Epithelial cell of proximal tubule (primary cell): ENCODE measurements at regions not wholly inside any gene's neighbourhood (a gene's known extent, or its start where the extent isn't known, plus 50 kb on each side); places are given as distances from the start of the nearest gene placed in this dataset.

Experiments used
- DNase-seq: peaks from one replicate; pipeline ENCODE4 v3.0.0-alpha.2; 2011; ENCODE audit warnings: low read depth
- H3K4me3 ChIP-seq: 2 replicates; pipeline ENCODE4 v1.5.1; 2011; ENCODE audit warnings: low read depth, mild to moderate bottlenecking, low read length
- TF ChIP-seq, protein P1 (sequence below): conservative IDR thresholded peaks from 2 replicates; pipeline ENCODE4 v1.5.1; 2012; ENCODE audit warnings: low read depth, mild to moderate bottlenecking, low read length

DNA sequence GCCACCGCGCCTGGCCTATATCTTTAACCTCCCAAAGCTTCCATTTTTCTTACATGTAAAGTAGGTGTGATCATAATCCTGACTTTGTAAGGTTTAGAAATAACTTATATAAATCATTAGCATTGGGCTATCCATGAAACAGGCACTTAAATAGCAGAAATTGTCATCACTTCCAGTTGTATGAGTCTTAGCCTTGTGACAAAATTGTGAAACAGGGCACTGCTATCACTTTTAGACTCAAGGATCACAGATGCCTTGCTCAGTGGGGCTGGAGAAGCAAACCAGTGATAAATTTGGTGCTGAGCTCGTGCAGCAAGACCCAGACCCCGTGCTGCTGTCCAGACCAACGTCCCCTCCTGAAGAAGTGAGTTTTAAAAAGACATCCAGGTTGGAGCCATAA is 209.7 kb downstream of the KATNAL1 start:
- DNase-seq = no peak
- no peak overlapping the region for H3K4me3 ChIP-seq
- TF ChIP-seq, protein P1, sequence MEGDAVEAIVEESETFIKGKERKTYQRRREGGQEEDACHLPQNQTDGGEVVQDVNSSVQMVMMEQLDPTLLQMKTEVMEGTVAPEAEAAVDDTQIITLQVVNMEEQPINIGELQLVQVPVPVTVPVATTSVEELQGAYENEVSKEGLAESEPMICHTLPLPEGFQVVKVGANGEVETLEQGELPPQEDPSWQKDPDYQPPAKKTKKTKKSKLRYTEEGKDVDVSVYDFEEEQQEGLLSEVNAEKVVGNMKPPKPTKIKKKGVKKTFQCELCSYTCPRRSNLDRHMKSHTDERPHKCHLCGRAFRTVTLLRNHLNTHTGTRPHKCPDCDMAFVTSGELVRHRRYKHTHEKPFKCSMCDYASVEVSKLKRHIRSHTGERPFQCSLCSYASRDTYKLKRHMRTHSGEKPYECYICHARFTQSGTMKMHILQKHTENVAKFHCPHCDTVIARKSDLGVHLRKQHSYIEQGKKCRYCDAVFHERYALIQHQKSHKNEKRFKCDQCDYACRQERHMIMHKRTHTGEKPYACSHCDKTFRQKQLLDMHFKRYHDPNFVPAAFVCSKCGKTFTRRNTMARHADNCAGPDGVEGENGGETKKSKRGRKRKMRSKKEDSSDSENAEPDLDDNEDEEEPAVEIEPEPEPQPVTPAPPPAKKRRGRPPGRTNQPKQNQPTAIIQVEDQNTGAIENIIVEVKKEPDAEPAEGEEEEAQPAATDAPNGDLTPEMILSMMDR = no peak

DNA sequence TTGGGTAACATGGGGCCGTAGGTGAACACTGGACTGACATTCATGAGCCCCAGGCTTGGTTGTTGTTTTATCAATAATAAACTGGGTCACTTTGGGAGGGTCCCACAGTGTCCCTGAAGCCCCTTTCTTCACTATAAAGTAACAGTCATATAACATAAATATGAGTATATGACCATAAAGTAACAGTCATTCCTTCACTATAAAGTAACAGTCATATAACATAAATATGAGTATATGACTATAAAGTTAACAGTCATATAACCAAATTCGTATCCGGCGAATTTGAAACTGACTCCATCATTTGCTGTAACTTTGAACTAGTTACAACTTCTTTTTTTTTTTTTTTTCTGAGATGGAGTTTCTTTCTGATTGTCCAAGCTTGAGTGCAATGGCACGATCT is 210.3 kb downstream of the KATNAL1 start:
- no peak overlapping the region for H3K4me3 ChIP-seq
- TF ChIP-seq, protein P1 = no peak
- no peak for DNase-seq

DNA sequence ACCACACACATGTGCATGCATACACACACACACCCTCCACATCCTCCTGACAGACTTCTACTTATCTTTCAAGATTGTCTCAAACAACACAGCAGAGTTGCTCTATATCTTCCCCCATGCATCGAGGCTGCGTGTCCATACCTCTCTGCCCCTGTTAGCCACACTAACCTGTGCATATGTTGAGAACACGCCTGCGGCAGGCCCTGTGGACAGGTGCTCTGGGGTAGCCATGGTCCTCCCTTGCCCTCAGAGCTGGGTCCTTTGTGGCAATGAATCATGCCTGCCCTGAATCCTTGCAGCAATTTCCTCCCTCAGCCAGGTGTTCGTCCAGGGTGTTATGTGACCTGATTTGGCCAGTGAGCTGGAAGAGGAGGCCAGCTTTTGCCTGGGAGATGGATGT is 213.3 kb downstream of the KATNAL1 start:
- no peak overlapping the region for H3K4me3 ChIP-seq
- TF ChIP-seq, protein P1 = no peak
- no peak for DNase-seq

DNA sequence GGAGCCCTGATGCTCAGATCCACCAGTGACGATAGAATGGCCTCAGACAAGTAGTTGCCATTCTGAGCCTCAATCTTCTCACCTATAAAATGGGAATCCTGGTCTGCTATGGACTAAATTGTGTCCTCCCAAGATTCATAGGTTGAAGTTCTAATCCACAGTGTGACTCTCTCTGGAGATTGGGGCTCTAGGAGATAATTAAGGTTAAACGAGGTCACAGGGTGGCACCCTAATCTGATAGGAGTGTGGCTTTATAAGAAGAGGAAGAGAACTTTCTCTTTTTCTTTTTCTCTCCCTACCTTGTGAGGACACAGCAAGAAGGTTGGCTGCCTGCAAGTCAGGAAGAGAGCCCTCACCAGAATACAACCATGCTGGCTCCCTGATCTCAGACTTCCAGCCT is 214.1 kb downstream of the KATNAL1 start:
- TF ChIP-seq, protein P1 = no peak
- DNase-seq = no peak
- H3K4me3 ChIP-seq = no peak overlapping the region

DNA sequence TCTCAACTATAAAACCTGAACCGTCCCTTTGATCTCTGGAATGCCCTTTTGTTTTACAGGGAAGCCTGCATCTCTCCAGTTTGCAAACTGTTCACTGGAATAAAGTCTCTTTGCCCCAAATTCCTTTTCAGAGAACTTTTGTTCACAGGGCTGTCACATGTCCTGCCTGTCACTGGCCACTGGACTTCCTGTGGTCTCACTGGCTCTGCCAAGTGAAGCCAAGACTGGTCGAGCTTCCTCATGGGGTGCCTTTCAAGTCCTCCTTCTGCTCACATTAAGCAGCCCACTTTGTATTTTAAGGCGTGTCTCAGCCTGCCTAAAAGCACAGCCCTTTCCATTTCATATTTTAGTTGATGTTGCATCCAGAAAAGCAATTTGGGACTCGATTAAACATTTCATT is 215.7 kb downstream of the KATNAL1 start:
- no peak for DNase-seq
- H3K4me3 ChIP-seq = no peak overlapping the region
- TF ChIP-seq, protein P1 = no peak

DNA sequence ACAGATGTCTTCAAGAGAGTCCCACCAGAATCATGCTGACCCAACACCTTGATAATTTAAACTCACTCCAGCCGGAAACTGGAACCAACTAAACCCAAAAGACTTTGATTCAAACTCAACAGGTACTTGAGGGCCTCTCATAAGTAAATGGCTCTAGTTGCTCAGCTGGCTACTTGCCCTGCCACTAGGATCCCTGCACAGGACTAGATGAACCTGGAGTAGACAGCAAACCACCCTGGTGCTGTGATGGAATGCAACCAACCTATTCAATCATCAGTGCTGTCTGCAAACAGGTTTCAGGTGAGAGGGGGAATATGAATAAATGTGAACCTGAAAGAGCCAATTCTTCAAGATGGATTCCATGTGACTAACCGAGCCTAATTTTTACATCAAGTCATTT is 216.3 kb downstream of the KATNAL1 start:
- no peak for DNase-seq
- TF ChIP-seq, protein P1 = no peak

DNA sequence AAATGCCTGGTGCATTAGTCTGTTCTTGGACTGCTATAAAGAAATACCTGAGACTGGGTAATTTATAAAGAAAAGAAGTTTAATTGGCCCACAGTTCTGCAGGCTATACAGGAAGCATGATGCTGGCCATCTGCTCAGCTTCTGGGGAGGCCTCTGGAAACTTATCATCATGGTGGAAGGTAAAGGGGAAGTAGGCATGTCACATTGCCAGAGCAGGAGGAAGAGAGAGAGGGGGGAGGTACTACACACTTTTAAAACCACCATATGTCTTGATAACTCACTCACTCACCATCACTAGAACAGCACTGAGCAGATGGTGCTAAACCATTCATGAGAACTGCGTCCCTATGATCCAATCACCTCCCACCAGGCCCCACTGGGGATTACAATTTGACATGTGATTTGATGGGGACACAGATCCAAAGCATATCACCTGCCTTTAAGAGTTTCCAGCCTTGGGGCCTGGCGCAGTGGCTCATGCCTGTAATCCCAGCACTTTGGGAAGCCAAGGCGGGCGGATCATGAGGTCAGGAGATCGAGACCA is 219.0 kb downstream of the KATNAL1 start:
- H3K4me3 ChIP-seq = no peak overlapping the region
- TF ChIP-seq, protein P1 = no peak
- no peak for DNase-seq

More for the DNA sequence above, 216.3 kb downstream of the KATNAL1 start:
- no peak overlapping the region for H3K4me3 ChIP-seq
